ENCODE measurements at regions not wholly inside any gene's neighbourhood (a gene's known extent, or its start where the extent isn't known, plus 50 kb on each side); places are given as distances from the start of the nearest gene placed in this dataset.

GRCh38 chr9:126217797-126218196 is 108.8 kb upstream of the MVB12B start:
- ATAC-seq (no peak), DNase-seq (no peak)
- no peak for TF ChIP-seq CTCF (IDR thresholded peaks at IDR 0.05)
- Histone ChIP-seq H3K4me3 (no peak overlapping the region), H3K4me1 (ENCODE audit: low read depth) (no peaks in the 10 kb centered on the region), H3K9me3 (peaks cover 4% of the 10 kb centered on the region), H3K36me3 (ENCODE audit: low read depth) (no peaks in the 10 kb centered on the region)
- intact Hi-C loops (cut with DNase I, micrococcal nuclease), result no loop called here

- Histone ChIP-seq H3K36me3 (ENCODE audit: low read depth) (no peaks in the 10 kb centered on the region), H3K9me3 (no peaks in the 10 kb centered on the region), H3K4me3 (no peak overlapping the region), H3K4me1 (ENCODE audit: low read depth) (no peaks in the 10 kb centered on the region)
- DNase-seq (no peak), ATAC-seq (no peak)
- intact Hi-C loops (cut with DNase I, micrococcal nuclease), result no loop called here
- no peak for TF ChIP-seq CTCF (IDR thresholded peaks at IDR 0.05)
These were observed 108.1 kb upstream of the MVB12B start for GRCh38 chr9:126218359-126219125.

GRCh38 chr9:126219166-126219565 is 107.5 kb upstream of the MVB12B start:
- ATAC-seq, result no peak
- no peaks in the 10 kb centered on the region for H3K4me1 ChIP-seq (ENCODE audit: low read depth)
- H3K4me3 ChIP-seq, result no peak overlapping the region
- intact Hi-C loops (cut with DNase I, micrococcal nuclease), result no loop called here
- H3K9me3 ChIP-seq, result no peaks in the 10 kb centered on the region
- no peaks in the 10 kb centered on the region for H3K36me3 ChIP-seq (ENCODE audit: low read depth)
- no peak for DNase-seq
- TF ChIP-seq CTCF (IDR thresholded peaks at IDR 0.05), result no peak

GRCh38 chr9:126219648-126220063 is 107.0 kb upstream of the MVB12B start:
- intact Hi-C loops (cut with DNase I, micrococcal nuclease), result loop anchor here in 1 of 2 donors (10.0 kb wide), 1 partner anchor 815 kb away; no protein-coding TSS in a partner anchor
- Histone ChIP-seq H3K4me1 (ENCODE audit: low read depth) (no peaks in the 10 kb centered on the region), H3K4me3 (no peak overlapping the region), H3K9me3 (no peaks in the 10 kb centered on the region), H3K36me3 (ENCODE audit: low read depth) (no peaks in the 10 kb centered on the region)
- DNase-seq (no peak), ATAC-seq (no peak)
- TF ChIP-seq CTCF (IDR thresholded peaks at IDR 0.05), result no peak

GRCh38 chr9:126221480-126221879 is 105.1 kb upstream of the MVB12B start:
- Histone ChIP-seq H3K9me3 (no peaks in the 10 kb centered on the region), H3K36me3 (ENCODE audit: low read depth) (no peaks in the 10 kb centered on the region), H3K4me1 (ENCODE audit: low read depth) (no peaks in the 10 kb centered on the region), H3K4me3 (no peak overlapping the region)
- no peak for ATAC-seq
- no peak for DNase-seq
- no peak for TF ChIP-seq CTCF (IDR thresholded peaks at IDR 0.05)
- intact Hi-C loops (cut with DNase I, micrococcal nuclease), result loop anchor here in 1 of 2 donors (10.0 kb wide), 1 partner anchor 817 kb away; no protein-coding TSS in a partner anchor

All from mucosa of descending colon (tissue), 3 donors.